ENCODE measurements at regions not wholly inside any gene's neighbourhood (a gene's known extent, or its start where the extent isn't known, plus 50 kb on each side); places are given as distances from the start of the nearest gene placed in this dataset.

DNA sequence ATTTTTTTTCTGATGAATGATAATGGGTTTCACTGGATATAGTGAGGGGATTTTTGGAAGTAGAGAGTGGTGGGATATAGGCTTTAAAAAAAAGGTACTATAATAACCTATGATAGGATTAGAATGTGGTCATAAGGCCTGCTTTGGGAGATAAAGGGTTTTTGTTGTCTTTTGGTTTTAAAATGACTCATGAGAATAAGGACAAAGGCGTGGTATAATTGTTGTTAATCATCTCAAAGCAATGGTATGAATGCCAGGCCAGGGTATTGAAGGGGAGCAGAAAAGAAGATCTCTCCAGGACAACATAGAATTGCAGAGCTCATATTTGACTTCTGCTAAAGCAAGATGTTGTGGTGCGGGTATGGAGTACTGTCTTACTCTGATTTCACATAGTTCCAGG is 579.4 kb downstream of the JRKL start:
- TF ChIP-seq BHLHE40 (IDR thresholded peaks at IDR 0.05; ENCODE audit: borderline replicate concordance), result no peak
- no peak for TF ChIP-seq NFRKB (IDR thresholded peaks at IDR 0.05)
- TF ChIP-seq CTBP1 (IDR thresholded peaks at IDR 0.05; ENCODE audit: borderline replicate concordance), result no peak
- no peak for TF ChIP-seq HDGF (IDR thresholded peaks at IDR 0.05; ENCODE audit: borderline replicate concordance)
- TF ChIP-seq ZNF384 (IDR thresholded peaks at IDR 0.05), result no peak
- TF ChIP-seq FOXK2 (IDR thresholded peaks at IDR 0.05), result no peak
- TF ChIP-seq L3MBTL2 (conservative IDR thresholded peaks at IDR 0.05), result no peak
- no peak for TF ChIP-seq FOXA1 (IDR thresholded peaks at IDR 0.05)
- TF ChIP-seq TARDBP (IDR thresholded peaks at IDR 0.05), result no peak
- no peak for TF ChIP-seq ARNT (IDR thresholded peaks at IDR 0.05)
- TF ChIP-seq SP1 (IDR thresholded peaks at IDR 0.05), result no peak
- TF ChIP-seq SUZ12 (IDR thresholded peaks at IDR 0.05), result no peak
- TF ChIP-seq, protein P1, sequence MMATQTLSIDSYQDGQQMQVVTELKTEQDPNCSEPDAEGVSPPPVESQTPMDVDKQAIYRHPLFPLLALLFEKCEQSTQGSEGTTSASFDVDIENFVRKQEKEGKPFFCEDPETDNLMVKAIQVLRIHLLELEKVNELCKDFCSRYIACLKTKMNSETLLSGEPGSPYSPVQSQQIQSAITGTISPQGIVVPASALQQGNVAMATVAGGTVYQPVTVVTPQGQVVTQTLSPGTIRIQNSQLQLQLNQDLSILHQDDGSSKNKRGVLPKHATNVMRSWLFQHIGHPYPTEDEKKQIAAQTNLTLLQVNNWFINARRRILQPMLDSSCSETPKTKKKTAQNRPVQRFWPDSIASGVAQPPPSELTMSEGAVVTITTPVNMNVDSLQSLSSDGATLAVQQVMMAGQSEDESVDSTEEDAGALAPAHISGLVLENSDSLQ (IDR thresholded peaks at IDR 0.05), result no peak
- TF ChIP-seq FOXM1 (IDR thresholded peaks at IDR 0.05; ENCODE audit: borderline replicate concordance), result no peak
- TF ChIP-seq LEF1 (IDR thresholded peaks at IDR 0.05; ENCODE audit: borderline replicate concordance), result no peak
- no peak for TF ChIP-seq ELF4 (IDR thresholded peaks at IDR 0.05)
- CTCF ChIA-PET, result no interaction called here
- POLR2A ChIA-PET, result no interaction called here
- DNase-seq (ENCODE audit: extremely low spot score), result no peak

DNA sequence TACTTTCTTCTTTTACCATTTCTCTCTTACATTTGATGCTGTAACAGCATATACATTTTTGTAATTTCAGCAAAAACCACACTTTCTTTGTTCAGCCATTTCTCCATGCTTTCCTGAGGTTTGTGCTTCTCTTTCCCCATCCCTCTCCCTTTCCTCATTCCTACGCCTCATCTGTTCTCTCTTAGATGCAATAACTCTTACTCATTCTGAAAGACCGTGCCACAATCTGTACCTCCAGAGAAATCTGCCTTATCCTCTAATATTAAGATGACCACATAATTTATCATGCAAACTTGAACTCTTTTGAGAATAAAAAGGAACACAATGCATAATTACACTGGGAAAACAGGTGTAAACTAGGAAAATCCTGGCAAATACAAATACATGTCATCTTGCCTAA is 588.9 kb downstream of the JRKL start:
- ChIA-PET CTCF (no interaction called here), POLR2A (no interaction called here)
- TF ChIP-seq FOXM1 (IDR thresholded peaks at IDR 0.05; ENCODE audit: borderline replicate concordance) (no peak), FOXK2 (IDR thresholded peaks at IDR 0.05) (no peak), HDGF (IDR thresholded peaks at IDR 0.05; ENCODE audit: borderline replicate concordance) (no peak), ZNF384 (IDR thresholded peaks at IDR 0.05) (no peak), CTBP1 (IDR thresholded peaks at IDR 0.05; ENCODE audit: borderline replicate concordance) (no peak), ARNT (IDR thresholded peaks at IDR 0.05) (no peak)
- no peak for DNase-seq (ENCODE audit: extremely low spot score)

DNA sequence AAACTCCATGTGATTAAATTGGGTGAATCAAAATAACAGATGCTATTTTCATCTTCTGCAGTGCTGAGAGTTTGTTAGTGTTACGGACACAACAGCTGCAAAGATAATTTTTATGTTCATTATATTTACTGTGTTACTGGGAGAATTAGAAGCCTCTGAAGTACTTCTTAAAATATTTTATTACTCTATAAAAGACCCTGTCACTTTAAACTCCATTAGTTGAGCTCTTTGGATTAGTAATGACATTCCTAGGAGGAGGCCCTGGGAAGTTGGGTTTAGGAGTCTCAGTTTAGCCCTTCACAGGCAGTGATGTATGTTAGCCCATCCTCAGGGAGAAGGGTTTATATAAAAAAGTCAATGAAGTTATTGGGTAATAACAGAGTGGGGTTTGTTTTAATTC is 596.7 kb downstream of the JRKL start:
- TF ChIP-seq SP1 (IDR thresholded peaks at IDR 0.05) (no peak), BHLHE40 (IDR thresholded peaks at IDR 0.05; ENCODE audit: borderline replicate concordance) (no peak), L3MBTL2 (conservative IDR thresholded peaks at IDR 0.05) (no peak), HDGF (IDR thresholded peaks at IDR 0.05; ENCODE audit: borderline replicate concordance) (no peak)
- CTCF ChIA-PET, result no interaction called here
- POLR2A ChIA-PET, result interaction anchor here (0.5 kb wide), 1 partner anchor 23 kb away, joined by 3 read pairs; no protein-coding TSS in a partner anchor
- DNase-seq (ENCODE audit: extremely low spot score), result no peak

DNA sequence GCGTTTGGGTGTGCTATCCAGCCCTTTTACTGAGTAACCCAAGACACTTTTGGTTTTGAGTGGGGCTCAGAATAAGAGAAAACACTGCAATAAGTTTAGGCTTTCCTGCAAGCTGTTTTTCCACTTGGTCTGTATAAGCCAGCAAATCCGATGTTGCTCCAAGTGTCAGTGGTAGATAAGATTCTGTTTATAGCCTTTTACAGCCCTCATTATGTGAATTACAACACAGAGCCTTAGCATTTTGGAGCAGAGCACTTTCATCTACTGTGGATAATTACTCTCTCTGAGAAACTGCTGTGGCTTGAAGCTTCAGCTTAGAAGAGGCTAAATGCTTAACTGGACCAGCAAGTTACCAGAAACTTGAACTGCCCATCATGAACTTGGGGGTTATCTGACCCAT is 601.1 kb downstream of the JRKL start:
- no peak for DNase-seq (ENCODE audit: extremely low spot score)
- ChIA-PET CTCF (no interaction called here), POLR2A (no interaction called here)
- TF ChIP-seq CTBP1 (IDR thresholded peaks at IDR 0.05; ENCODE audit: borderline replicate concordance) (no peak), NFRKB (IDR thresholded peaks at IDR 0.05) (no peak), FOXK2 (IDR thresholded peaks at IDR 0.05) (no peak), TARDBP (IDR thresholded peaks at IDR 0.05) (no peak), SUZ12 (IDR thresholded peaks at IDR 0.05) (no peak), FOXA1 (IDR thresholded peaks at IDR 0.05) (no peak), L3MBTL2 (conservative IDR thresholded peaks at IDR 0.05) (no peak), BHLHE40 (IDR thresholded peaks at IDR 0.05; ENCODE audit: borderline replicate concordance) (no peak), SP1 (IDR thresholded peaks at IDR 0.05) (no peak), FOXM1 (IDR thresholded peaks at IDR 0.05; ENCODE audit: borderline replicate concordance) (no peak), ELF4 (IDR thresholded peaks at IDR 0.05) (no peak), ZNF384 (IDR thresholded peaks at IDR 0.05) (no peak), HDGF (IDR thresholded peaks at IDR 0.05; ENCODE audit: borderline replicate concordance) (no peak), LEF1 (IDR thresholded peaks at IDR 0.05; ENCODE audit: borderline replicate concordance) (no peak), ARNT (IDR thresholded peaks at IDR 0.05) (no peak)
- TF ChIP-seq, protein P1 (IDR thresholded peaks at IDR 0.05), result no peak

DNA sequence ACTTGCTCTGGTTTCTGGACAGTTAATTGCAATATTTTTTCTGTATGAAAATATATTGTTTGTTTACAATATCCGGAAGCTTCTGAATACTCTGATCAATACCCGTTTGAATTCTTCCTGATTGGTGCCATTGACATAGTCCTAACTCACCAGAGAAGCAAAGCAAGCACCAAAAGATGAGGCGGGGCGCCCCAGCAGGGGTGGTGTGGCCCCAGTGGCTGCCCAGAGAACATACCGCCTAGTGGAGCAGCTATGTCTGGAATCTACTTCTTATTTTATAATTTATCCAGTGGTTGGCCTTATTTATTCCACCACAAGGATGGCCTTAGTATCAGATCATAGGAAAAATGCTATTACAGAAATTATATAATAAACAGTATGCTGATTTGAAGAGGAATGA is 610.7 kb downstream of the JRKL start:
- CTCF ChIA-PET, result no interaction called here
- POLR2A ChIA-PET, result no interaction called here
- no peak for TF ChIP-seq FOXM1 (IDR thresholded peaks at IDR 0.05; ENCODE audit: borderline replicate concordance)
- no peak for TF ChIP-seq NFRKB (IDR thresholded peaks at IDR 0.05)
- no peak for TF ChIP-seq ZNF384 (IDR thresholded peaks at IDR 0.05)
- no peak for TF ChIP-seq BHLHE40 (IDR thresholded peaks at IDR 0.05; ENCODE audit: borderline replicate concordance)
- no peak for TF ChIP-seq HDGF (IDR thresholded peaks at IDR 0.05; ENCODE audit: borderline replicate concordance)
- TF ChIP-seq FOXA1 (IDR thresholded peaks at IDR 0.05), result no peak
- DNase-seq (ENCODE audit: extremely low spot score), result no peak

DNA sequence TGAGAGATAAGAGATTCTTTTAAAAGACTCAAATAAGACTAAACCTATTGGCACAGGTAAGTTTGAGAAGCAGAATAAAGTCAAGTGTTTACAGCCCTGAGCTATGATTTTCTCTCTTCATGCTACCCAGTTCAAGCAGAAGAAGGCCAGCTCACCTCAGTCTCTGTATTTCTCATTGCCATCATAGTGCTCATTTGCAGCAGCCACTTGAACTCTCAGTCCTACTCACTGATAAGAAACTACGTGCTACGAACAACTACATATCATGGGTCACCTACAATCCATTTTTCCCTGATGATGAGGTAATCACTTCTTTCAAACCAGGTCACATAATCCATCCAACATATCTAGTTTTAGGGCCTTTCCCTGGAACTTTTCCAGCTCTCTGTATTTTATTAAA is 617.5 kb downstream of the JRKL start:
- ChIA-PET CTCF (no interaction called here), POLR2A (no interaction called here)
- TF ChIP-seq SP1 (IDR thresholded peaks at IDR 0.05) (no peak), TARDBP (IDR thresholded peaks at IDR 0.05) (no peak), ARNT (IDR thresholded peaks at IDR 0.05) (no peak), NFRKB (IDR thresholded peaks at IDR 0.05) (no peak), BHLHE40 (IDR thresholded peaks at IDR 0.05; ENCODE audit: borderline replicate concordance) (no peak), FOXA1 (IDR thresholded peaks at IDR 0.05) (no peak), FOXK2 (IDR thresholded peaks at IDR 0.05) (no peak), SUZ12 (IDR thresholded peaks at IDR 0.05) (no peak), ELF4 (IDR thresholded peaks at IDR 0.05) (no peak), L3MBTL2 (conservative IDR thresholded peaks at IDR 0.05) (no peak), ZNF384 (IDR thresholded peaks at IDR 0.05) (no peak), FOXM1 (IDR thresholded peaks at IDR 0.05; ENCODE audit: borderline replicate concordance) (no peak), CTBP1 (IDR thresholded peaks at IDR 0.05; ENCODE audit: borderline replicate concordance) (no peak), LEF1 (IDR thresholded peaks at IDR 0.05; ENCODE audit: borderline replicate concordance) (no peak), HDGF (IDR thresholded peaks at IDR 0.05; ENCODE audit: borderline replicate concordance) (no peak)
- TF ChIP-seq, protein P1 (IDR thresholded peaks at IDR 0.05), result no peak

More for the DNA sequence above, 617.5 kb downstream of the JRKL start:
- no peak for DNase-seq (ENCODE audit: extremely low spot score)
